Psoas muscle (tissue), 7 donors: ENCODE measurements at regions not wholly inside any gene's neighbourhood (a gene's known extent, or its start where the extent isn't known, plus 50 kb on each side); places are given as distances from the start of the nearest gene placed in this dataset.

Experiments
- ATAC-seq, 4 donors: fragments of 200-7000 bp; cut with Tn5 transposase; one replicate each; pipeline ENCODE4 v1.9.1; 2020; ENCODE audit warnings: moderate library complexity in 3 of 4, mild to moderate bottlenecking in 2 of 4
- DNase-seq, 2 donors: peaks; one replicate each; pipeline ENCODE4 v3.0.0-alpha.2; 2020
- H3K27ac ChIP-seq: fragments of 200-600 bp; one replicate; pipeline ENCODE4 v1.8.0; 2022
- H3K27me3 ChIP-seq, 3 donors: fragments of 200-600 bp in 1 of 3; one replicate each; pipeline versions ENCODE4 v1.6.1 to v1.8.0; 2013 to 2022; ENCODE audit warnings: low read length in 2 of 3, mild to moderate bottlenecking in 2 of 3, moderate library complexity in 1 of 3; ENCODE audit not compliant: insufficient read depth in 3 of 3
- H3K36me3 ChIP-seq, 2 donors: fragments of 200-600 bp in 1 of 2; one replicate each; pipeline versions ENCODE4 v1.6.1 to v1.8.0; 2013 to 2022; ENCODE audit warnings: low read depth in 1 of 2, mild to moderate bottlenecking in 1 of 2, moderate library complexity in 1 of 2; ENCODE audit not compliant: insufficient read depth in 1 of 2
- H3K4me1 ChIP-seq: fragments of 200-600 bp; one replicate; pipeline ENCODE4 v1.8.0; 2022
- H3K4me3 ChIP-seq: fragments of 200-600 bp; one replicate; pipeline ENCODE4 v1.8.0; 2022; ENCODE audit warnings: mild to moderate bottlenecking
- H3K9me3 ChIP-seq: fragments of 200-600 bp; one replicate; pipeline ENCODE4 v1.8.0; 2022
- WGBS, 3 donors: extraction: QIAGEN DNeasy Blood & Tissue Kit; methylation state at CpG; one replicate each; pipeline versions ENCODE4 v1.1.6 to v1.1.7; 2013; 5-methylcytosine and 5-hydroxymethylcytosine counted together
- intact Hi-C, 2 donors: fragments of 100-400 bp; cut with DNase I; formaldehyde crosslinking; loops; one replicate each; pipeline versions ENCODE4 v1.11.0 to v1.14.2; 2022
- TF ChIP-seq, protein P1 (sequence below): fragments of 200-600 bp; IDR thresholded peaks from one replicate; pipeline ENCODE4 v1.8.0; 2022; ENCODE audit warnings: antibody characterized with exemption
- donor health status: healthy with polysubstance abuse.
- donor health status: DM: no; HTN: no; CAD: no; lungs with moderate emphysema.
- donor health status: Bipolar disorder and iron deficiency.
- donor health status: healthy.
- donor health status: DM: yes; HTN: yes; CAD: no.
- donor health status: DM: no; HTN: no; CAD: no.
- donor health status: DM: yes; HTN: yes; CAD: no.

DNA sequence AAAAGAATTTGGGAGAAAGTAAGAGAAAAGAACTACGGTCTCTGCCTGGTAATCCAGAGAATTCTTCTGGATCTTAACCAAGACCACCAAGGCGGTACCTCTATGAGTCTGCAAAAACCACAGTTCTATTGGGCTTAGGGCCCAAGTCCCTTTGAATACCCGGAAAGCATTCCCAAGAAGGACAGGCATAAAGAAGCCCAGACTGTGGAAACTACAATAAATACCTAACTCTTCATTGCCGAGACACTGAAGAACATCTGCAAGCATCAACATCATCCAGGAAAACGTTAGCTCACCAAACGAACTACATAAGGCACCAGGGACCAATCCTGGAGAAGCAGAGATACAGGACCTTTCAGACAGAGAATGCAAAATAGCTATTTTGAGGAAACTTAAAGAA lies 162.3 kb upstream of the TMC3 start:
- Histone ChIP-seq H3K4me1 (no peaks in the 10 kb centered on the region), H3K9me3 (no peaks in the 10 kb centered on the region), H3K27me3 (no peaks in the 10 kb centered on the region), H3K36me3 (no peaks in the 10 kb centered on the region), H3K4me3 (no peak overlapping the region), H3K27ac (no peak overlapping the region)
- WGBS, 3 donors: 47 to 62% (median 57%) methylated on average over 6 of the region's 6 CpGs
- TF ChIP-seq, protein P1, sequence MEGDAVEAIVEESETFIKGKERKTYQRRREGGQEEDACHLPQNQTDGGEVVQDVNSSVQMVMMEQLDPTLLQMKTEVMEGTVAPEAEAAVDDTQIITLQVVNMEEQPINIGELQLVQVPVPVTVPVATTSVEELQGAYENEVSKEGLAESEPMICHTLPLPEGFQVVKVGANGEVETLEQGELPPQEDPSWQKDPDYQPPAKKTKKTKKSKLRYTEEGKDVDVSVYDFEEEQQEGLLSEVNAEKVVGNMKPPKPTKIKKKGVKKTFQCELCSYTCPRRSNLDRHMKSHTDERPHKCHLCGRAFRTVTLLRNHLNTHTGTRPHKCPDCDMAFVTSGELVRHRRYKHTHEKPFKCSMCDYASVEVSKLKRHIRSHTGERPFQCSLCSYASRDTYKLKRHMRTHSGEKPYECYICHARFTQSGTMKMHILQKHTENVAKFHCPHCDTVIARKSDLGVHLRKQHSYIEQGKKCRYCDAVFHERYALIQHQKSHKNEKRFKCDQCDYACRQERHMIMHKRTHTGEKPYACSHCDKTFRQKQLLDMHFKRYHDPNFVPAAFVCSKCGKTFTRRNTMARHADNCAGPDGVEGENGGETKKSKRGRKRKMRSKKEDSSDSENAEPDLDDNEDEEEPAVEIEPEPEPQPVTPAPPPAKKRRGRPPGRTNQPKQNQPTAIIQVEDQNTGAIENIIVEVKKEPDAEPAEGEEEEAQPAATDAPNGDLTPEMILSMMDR: no peak
- DNase-seq (no peak), ATAC-seq (no peak)
- intact Hi-C loops: no loop called here

DNA sequence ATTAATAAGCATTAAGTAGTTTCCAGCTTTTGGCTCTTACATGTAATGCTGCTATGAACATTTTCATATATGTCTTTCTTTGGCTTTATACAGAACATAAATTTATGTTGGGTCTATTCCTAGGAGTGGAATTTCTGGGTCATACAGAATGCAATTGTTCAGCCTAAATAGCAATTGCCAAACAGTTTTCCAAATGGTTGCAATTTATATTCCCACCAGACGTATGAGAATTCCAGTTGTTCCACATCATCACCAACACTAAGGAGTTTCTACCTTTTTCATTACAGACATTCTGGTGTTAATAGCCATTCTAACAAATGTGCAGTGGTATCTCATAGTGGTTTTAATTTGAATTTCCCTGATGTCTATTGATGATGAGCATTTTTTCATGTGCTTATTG lies 160.1 kb upstream of the TMC3 start:
- DNase-seq: no peak
- Histone ChIP-seq H3K36me3 (no peaks in the 10 kb centered on the region), H3K4me1 (no peaks in the 10 kb centered on the region), H3K27me3 (no peaks in the 10 kb centered on the region), H3K27ac (no peak overlapping the region), H3K9me3 (no peaks in the 10 kb centered on the region), H3K4me3 (no peak overlapping the region)
- TF ChIP-seq, protein P1: no peak
- no peak for ATAC-seq
- WGBS, 3 donors: 60 to 69% (median 67%) methylated on average over 1 of the region's 1 CpG
- intact Hi-C loops: no loop called here

DNA sequence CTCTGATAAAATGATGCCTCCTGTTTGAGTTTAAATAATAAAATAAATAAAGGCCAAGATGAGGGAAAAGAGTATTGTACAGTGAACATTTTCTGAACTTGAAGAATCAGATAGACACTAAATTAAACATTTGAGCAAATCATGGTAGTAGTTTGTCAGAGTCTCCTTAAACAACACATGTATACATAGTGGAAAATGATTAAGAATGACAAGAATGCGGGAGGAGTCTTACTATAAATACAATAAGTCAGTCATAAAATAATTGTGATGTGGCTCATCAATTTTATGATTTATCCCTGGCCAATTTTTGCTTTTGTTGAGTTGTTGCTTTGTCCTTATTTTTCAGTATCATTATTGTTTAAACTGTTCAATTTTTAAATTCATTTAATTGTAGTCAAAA lies 158.0 kb upstream of the TMC3 start:
- intact Hi-C loops: no loop called here
- H3K27me3 ChIP-seq: no peaks in the 10 kb centered on the region
- DNase-seq: no peak
- TF ChIP-seq, protein P1: no peak
- no peaks in the 10 kb centered on the region for H3K9me3 ChIP-seq
- no peaks in the 10 kb centered on the region for H3K4me1 ChIP-seq
- H3K4me3 ChIP-seq: no peak overlapping the region
- H3K27ac ChIP-seq: no peak overlapping the region
- no peaks in the 10 kb centered on the region for H3K36me3 ChIP-seq
- no peak for ATAC-seq
- WGBS, 3 donors: 83 to 96% (median 95%) methylated on average over 1 of the region's 1 CpG

DNA sequence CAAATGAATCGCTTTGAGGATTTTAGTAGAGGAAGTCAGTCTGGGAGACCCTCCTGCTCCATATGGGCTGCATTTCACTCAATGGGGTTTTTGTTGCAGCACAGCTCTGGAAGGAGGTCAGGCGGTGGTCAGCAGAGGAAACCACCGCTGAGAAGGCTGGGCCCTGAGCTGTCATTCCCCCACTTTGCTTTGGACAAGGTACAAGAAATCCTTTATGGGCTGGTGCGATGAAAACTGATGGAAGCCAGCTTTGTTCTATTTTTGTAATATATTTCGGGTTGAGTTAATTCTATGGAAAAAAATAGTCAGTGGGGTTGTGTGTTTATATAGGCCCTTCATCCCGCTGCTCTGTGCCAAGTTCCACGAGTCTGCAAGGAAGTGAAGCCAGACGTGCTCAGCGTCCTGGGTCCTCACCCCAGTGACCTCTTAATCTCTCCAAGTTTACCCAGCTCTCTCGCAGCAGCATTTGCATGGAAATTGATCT lies 157.1 kb upstream of the TMC3 start:
- H3K27ac ChIP-seq: no peak overlapping the region
- no peak for ATAC-seq
- intact Hi-C loops: no loop called here

DNA sequence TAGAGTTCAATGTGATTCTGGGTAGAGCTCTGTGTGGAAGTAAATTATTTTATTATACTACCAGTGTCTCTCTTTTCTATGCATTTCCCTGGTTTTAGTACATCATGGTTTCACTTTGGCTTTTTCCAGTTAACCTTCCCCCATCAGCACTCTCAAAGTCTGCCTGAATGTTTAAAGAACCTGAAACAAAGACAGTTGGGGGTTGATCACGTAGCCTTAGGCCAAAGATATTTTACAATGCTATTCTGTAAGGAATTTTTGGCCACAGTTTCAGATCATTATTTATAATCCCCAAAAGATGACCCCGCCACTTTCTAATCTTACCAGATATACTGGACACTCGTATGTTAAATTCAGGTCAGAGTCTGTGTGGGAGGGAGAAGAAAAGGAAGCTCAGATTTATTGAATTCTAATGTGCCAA lies 156.3 kb upstream of the TMC3 start:
- Histone ChIP-seq H3K27me3 (no peaks in the 10 kb centered on the region), H3K9me3 (no peaks in the 10 kb centered on the region), H3K27ac (no peak overlapping the region), H3K4me3 (no peak overlapping the region), H3K4me1 (no peaks in the 10 kb centered on the region), H3K36me3 (no peaks in the 10 kb centered on the region)
- ATAC-seq (no peak), DNase-seq (no peak)
- intact Hi-C loops: no loop called here
- TF ChIP-seq, protein P1: no peak
- 62 to 71% (median 71%) methylated on average over 3 of the region's 3 CpGs for WGBS, 3 donors

More for the DNA sequence above, 157.1 kb upstream of the TMC3 start:
- no peak for DNase-seq
- H3K4me1 ChIP-seq: no peaks in the 10 kb centered on the region
- H3K27me3 ChIP-seq: no peaks in the 10 kb centered on the region
- no peak overlapping the region for H3K4me3 ChIP-seq
- H3K36me3 ChIP-seq: no peaks in the 10 kb centered on the region
- TF ChIP-seq, protein P1: no peak
- WGBS, 3 donors: 17 to 20% (median 17%) methylated on average over 10 of the region's 10 CpGs
- H3K9me3 ChIP-seq: no peaks in the 10 kb centered on the region
